HepG2 (cell line): ENCODE measurements at regions not wholly inside any gene's neighbourhood (a gene's known extent, or its start where the extent isn't known, plus 50 kb on each side); places are given as distances from the start of the nearest gene placed in this dataset.

Source experiments
- AKAP8 ChIP-seq: sonication (generic); formaldehyde crosslinking; IDR thresholded peaks from 2 replicates; pipeline ENCODE4 v1.5.1; 2020; ENCODE audit warnings: mild to moderate bottlenecking, missing genetic modification reagents
- BRCA1 ChIP-seq: sonication (generic); formaldehyde crosslinking; IDR thresholded peaks from 2 replicates; pipeline ENCODE4 v1.4.0; 2020; ENCODE audit warnings: missing genetic modification reagents
- E2F5 ChIP-seq: sonication (generic); formaldehyde crosslinking; conservative IDR thresholded peaks from 2 replicates; pipeline ENCODE4 v1.4.0; 2020; ENCODE audit warnings: missing genetic modification reagents
- EHMT2 ChIP-seq: fragments of 200-600 bp; sonication (generic); IDR thresholded peaks from 2 replicates; pipeline ENCODE4 v1.7.0; 2017; ENCODE audit warnings: antibody characterized with exemption, low read depth, low read length, borderline replicate concordance
- HOXA7 ChIP-seq: sonication (generic); formaldehyde crosslinking; IDR thresholded peaks from 2 replicates; pipeline ENCODE4 v1.8.1; 2022; ENCODE audit warnings: mild to moderate bottlenecking, missing genetic modification reagents, moderate library complexity
- PBX3 ChIP-seq: sonication (generic); formaldehyde crosslinking; IDR thresholded peaks from 2 replicates; pipeline ENCODE4 v1.8.1; 2023; ENCODE audit warnings: missing genetic modification reagents, inconsistent platforms, borderline replicate concordance
- PHF20 ChIP-seq: sonication (generic); formaldehyde crosslinking; IDR thresholded peaks from 2 replicates; pipeline ENCODE4 v1.5.0; 2020; ENCODE audit warnings: mild to moderate bottlenecking, missing genetic modification reagents
- SRF ChIP-seq: IDR thresholded peaks from 2 replicates; pipeline ENCODE4 v1.6.1; 2011; ENCODE audit warnings: mild to moderate bottlenecking, low read depth, low read length, moderate library complexity
- USF2 ChIP-seq, 2 experiments: sonication (generic) in 1 of 2; formaldehyde crosslinking in 1 of 2; IDR thresholded peaks; 2 replicates each; pipeline versions ENCODE4 v1.5.1 to v1.6.1; 2011 to 2020; ENCODE audit warnings: borderline replicate concordance in 1 of 2, low read depth in 1 of 2, low read length in 1 of 2, mild to moderate bottlenecking in 1 of 2, missing genetic modification reagents in 1 of 2, moderate library complexity in 1 of 2
- ZMYM2 ChIP-seq: sonication (generic); formaldehyde crosslinking; IDR thresholded peaks from 2 replicates; pipeline ENCODE4 v1.8.0; 2022; ENCODE audit warnings: mild to moderate bottlenecking, missing genetic modification reagents
- ZNF362 ChIP-seq: sonication (generic); formaldehyde crosslinking; IDR thresholded peaks from 2 replicates; pipeline ENCODE4 v1.4.0; 2020; ENCODE audit warnings: missing genetic modification reagents, mild to moderate bottlenecking, borderline replicate concordance

GRCh38 chr7:69110450-69111050 is 487.7 kb upstream of the AUTS2 start:
- no peak for TF ChIP-seq ZNF362
- TF ChIP-seq HOXA7 (CRISPR knock-in tag) = no peak
- no peak for TF ChIP-seq USF2 (IDR thresholded peaks at IDR 0.05; ENCODE audit: low read depth, low read length)
- TF ChIP-seq USF2 (CRISPR knock-in tag; IDR thresholded peaks at IDR 0.05; ENCODE audit: borderline replicate concordance) = no peak
- no peak for TF ChIP-seq BRCA1 (CRISPR knock-in tag)
- TF ChIP-seq EHMT2 = no peak
- no peak for TF ChIP-seq ZMYM2 (CRISPR knock-in tag)
- no peak for TF ChIP-seq AKAP8 (CRISPR knock-in tag)
- TF ChIP-seq E2F5 (CRISPR knock-in tag) = no peak
- no peak for TF ChIP-seq SRF
- no peak for TF ChIP-seq PBX3
- no peak for TF ChIP-seq PHF20 (CRISPR knock-in tag)
